Kidney (tissue), 13 donors: ENCODE measurements at regions not wholly inside any gene's neighbourhood (a gene's known extent, or its start where the extent isn't known, plus 50 kb on each side); places are given as distances from the start of the nearest gene placed in this dataset.

Experiments
- DNase-seq, 5 donors: peaks; one replicate each; pipeline ENCODE4 v3.0.0-alpha.2; 2013 to 2020
- FAIRE-seq: peaks from 2 replicates; lab custom pipeline; 2012; peaks lifted over from hg19 to GRCh38; lab: Jason Lieb, UNC
- H3K27ac ChIP-seq, 2 donors: one replicate each; pipeline ENCODE4 v1.7.0; 2013; ENCODE audit warnings: low read depth in 2 of 2, low read length in 2 of 2, inconsistent platforms in 1 of 2
- H3K27me3 ChIP-seq: one replicate; pipeline ENCODE4 v1.7.1; 2013; ENCODE audit warnings: low read length, inconsistent platforms; ENCODE audit not compliant: control insufficient read depth, insufficient read depth
- H3K36me3 ChIP-seq, 3 donors: one replicate each; pipeline versions ENCODE4 v1.7.0 to v1.7.1; 2013; ENCODE audit warnings: low read length in 3 of 3, control low read depth in 1 of 3, inconsistent platforms in 1 of 3; ENCODE audit not compliant: insufficient read depth in 3 of 3, control insufficient read depth in 2 of 3
- H3K4me1 ChIP-seq, 3 donors: one replicate each; pipeline versions ENCODE4 v1.7.0 to v1.7.1; 2013; ENCODE audit warnings: low read length in 3 of 3, inconsistent platforms in 1 of 3, low read depth in 1 of 3; ENCODE audit not compliant: control insufficient read depth in 2 of 3, insufficient read depth in 2 of 3
- H3K4me3 ChIP-seq, 3 donors: one replicate each; pipeline versions ENCODE4 v1.7.0 to v1.8.1; 2013; ENCODE audit warnings: low read length in 3 of 3, control low read depth in 1 of 3, inconsistent platforms in 1 of 3
- H3K9ac ChIP-seq, 3 donors: one replicate each; pipeline versions ENCODE4 v1.7.0 to v1.7.1; 2013; ENCODE audit warnings: low read length in 3 of 3, control low read depth in 1 of 3, inconsistent platforms in 1 of 3
- H3K9me3 ChIP-seq, 3 donors: one replicate each; pipeline versions ENCODE4 v1.7.0 to v1.7.1; 2013; ENCODE audit warnings: low read length in 3 of 3, control low read depth in 1 of 3, inconsistent platforms in 1 of 3; ENCODE audit not compliant: control insufficient read depth in 2 of 3, insufficient read depth in 1 of 3
- intact Hi-C: fragments of 100-400 bp; cut with DNase I; formaldehyde crosslinking; loops from one replicate; pipeline ENCODE4 v1.11.1; 2022
- TF ChIP-seq, protein P1 (sequence below): IDR thresholded peaks from 3 replicates; pipeline ENCODE4 v1.5.1; 2012; ENCODE audit warnings: mild to moderate bottlenecking, moderate library complexity, borderline replicate concordance; ENCODE audit not compliant: insufficient read depth; ENCODE audit errors: extremely low read depth
- donor health status: control.
- donor health status: control.
- donor health status: control.
- donor health status: control.
- donor health status: control.
- donor health status: DM: yes; HTN: yes; CAD: no.
- donor health status: Normal renal cell carcinoma (clear cell type).

DNA sequence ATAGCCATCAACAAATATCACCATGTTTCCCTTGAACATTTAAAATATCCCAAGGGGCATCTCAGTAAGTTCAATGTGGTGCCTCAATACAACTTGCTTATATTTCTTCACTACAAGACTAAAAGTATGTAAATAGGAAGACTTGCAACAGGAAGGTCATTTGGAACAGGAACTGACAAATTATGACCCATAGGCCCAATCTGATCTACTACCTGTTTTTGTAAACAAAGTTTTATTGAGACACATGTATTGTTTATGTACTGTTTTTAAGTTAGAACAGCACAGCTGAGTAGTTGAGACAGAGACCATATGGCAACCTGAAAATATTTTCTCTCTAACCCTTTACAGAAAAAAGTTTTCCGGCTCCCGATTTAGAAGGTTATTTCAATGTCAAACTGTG lies 154.8 kb upstream of the TFPI start:
- no peaks in the 10 kb centered on the region for H3K27me3 ChIP-seq
- H3K4me1 ChIP-seq: no peaks in the 10 kb centered on the region
- peak in 2 of 5 donors; percentile 31 to 57 for DNase-seq
- H3K4me3 ChIP-seq: no peak overlapping the region
- intact Hi-C loops: no loop called here
- H3K9ac ChIP-seq: no peak overlapping the region
- FAIRE-seq: no peak
- no peak overlapping the region for H3K27ac ChIP-seq
- TF ChIP-seq, protein P1, sequence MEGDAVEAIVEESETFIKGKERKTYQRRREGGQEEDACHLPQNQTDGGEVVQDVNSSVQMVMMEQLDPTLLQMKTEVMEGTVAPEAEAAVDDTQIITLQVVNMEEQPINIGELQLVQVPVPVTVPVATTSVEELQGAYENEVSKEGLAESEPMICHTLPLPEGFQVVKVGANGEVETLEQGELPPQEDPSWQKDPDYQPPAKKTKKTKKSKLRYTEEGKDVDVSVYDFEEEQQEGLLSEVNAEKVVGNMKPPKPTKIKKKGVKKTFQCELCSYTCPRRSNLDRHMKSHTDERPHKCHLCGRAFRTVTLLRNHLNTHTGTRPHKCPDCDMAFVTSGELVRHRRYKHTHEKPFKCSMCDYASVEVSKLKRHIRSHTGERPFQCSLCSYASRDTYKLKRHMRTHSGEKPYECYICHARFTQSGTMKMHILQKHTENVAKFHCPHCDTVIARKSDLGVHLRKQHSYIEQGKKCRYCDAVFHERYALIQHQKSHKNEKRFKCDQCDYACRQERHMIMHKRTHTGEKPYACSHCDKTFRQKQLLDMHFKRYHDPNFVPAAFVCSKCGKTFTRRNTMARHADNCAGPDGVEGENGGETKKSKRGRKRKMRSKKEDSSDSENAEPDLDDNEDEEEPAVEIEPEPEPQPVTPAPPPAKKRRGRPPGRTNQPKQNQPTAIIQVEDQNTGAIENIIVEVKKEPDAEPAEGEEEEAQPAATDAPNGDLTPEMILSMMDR: no peak
- H3K9me3 ChIP-seq: no peaks in the 10 kb centered on the region
- H3K36me3 ChIP-seq: no peaks in the 10 kb centered on the region

DNA sequence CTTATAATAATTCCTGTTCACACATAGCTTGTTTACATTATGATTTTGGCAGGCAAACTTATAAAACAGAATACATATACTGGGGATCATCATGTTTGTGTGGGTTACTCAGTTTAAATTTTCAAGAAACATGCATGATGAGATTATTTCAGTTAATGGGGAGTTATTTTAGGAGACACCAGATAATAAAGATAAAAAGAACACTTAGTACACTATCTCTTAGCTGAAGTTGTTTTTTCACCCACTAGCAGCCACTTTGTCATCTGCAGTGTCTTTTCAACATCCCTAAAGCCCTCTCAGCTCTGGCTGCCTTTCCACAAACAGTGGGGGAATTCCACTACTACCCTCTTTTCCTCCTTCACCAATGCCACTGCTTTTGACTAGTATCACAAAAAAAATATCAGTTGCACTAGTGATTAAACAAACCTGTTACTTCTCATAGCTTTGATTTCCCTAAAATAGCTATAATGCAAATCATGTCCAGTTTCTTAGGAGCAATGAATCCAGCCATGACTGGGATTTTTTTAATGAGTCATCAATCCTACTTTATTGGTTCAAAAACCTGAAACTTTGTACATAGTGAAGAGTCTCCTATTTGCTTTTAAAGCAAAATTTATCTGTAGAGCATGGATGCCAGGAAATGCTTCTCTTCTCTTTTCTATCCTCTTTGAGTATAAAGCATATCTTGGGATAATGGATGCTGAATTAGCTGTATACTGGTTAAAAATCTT lies 156.7 kb upstream of the TFPI start:
- no peak overlapping the region for H3K4me3 ChIP-seq
- H3K9ac ChIP-seq: no peak overlapping the region
- TF ChIP-seq, protein P1: no peak
- no peaks in the 10 kb centered on the region for H3K36me3 ChIP-seq
- FAIRE-seq: no peak
- no peak for DNase-seq
- no peaks in the 10 kb centered on the region for H3K27me3 ChIP-seq
- H3K4me1 ChIP-seq: no peaks in the 10 kb centered on the region
- intact Hi-C loops: no loop called here
- no peak overlapping the region for H3K27ac ChIP-seq
- no peaks in the 10 kb centered on the region for H3K9me3 ChIP-seq

DNA sequence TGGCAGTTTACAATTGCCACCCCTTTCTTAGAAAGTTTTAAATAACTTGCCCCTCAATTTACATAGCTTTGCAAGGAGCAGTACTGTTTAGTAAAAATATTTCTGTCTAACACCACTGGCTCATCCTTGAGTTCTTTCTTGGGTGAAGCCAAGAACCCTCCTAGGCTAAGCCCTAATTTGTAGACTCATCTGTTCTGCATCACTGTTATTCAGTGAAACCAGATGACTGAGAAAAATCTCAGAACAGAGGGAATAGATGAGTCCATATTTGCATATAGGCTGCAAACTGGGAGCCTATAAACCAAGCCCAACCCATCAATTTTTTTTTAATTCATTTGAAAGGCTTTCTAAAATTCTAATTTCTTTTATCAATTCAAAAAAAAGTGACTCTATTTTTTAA lies 161.4 kb upstream of the TFPI start:
- H3K4me1 ChIP-seq: no peaks in the 10 kb centered on the region
- no peaks in the 10 kb centered on the region for H3K36me3 ChIP-seq
- H3K9ac ChIP-seq: no peak overlapping the region
- intact Hi-C loops: no loop called here
- no peak overlapping the region for H3K4me3 ChIP-seq
- FAIRE-seq (no peak), DNase-seq (no peak)
- TF ChIP-seq, protein P1: no peak
- H3K27ac ChIP-seq: no peak overlapping the region
- no peaks in the 10 kb centered on the region for H3K27me3 ChIP-seq
- H3K9me3 ChIP-seq: peaks cover 0 to 2% (median 0%) of the 10 kb centered on the region in 3 donors
